SHP77 treated with DMSO at 0.1 percent for 48 hours (cell line): ENCODE measurements at regions not wholly inside any gene's neighbourhood (a gene's known extent, or its start where the extent isn't known, plus 50 kb on each side); places are given as distances from the start of the nearest gene placed in this dataset.

Source experiments
- DNase-seq: peaks from one replicate; lab custom pipeline; 2025; lab: John Stamatoyannopoulos, UW

GRCh38 chr6:96465321-96465903, 56.2 kb upstream of the UFL1 start:
- DNase-seq, result no peak

- DNase-seq, result no peak
These were observed 55.3 kb upstream of the UFL1 start for GRCh38 chr6:96466147-96466863.

- no peak for DNase-seq
These were observed 53.8 kb upstream of the UFL1 start for GRCh38 chr6:96467814-96468213.

GRCh38 chr6:96468281-96468680, 53.3 kb upstream of the UFL1 start:
- DNase-seq, result no peak

- no peak for DNase-seq
These were observed 52.9 kb upstream of the UFL1 start for GRCh38 chr6:96468681-96469224.

GRCh38 chr6:96469312-96469711, 52.3 kb upstream of the UFL1 start:
- no peak for DNase-seq

GRCh38 chr6:96470296-96470695, 51.3 kb upstream of the UFL1 start:
- DNase-seq, result no peak
